Type B pancreatic cell (in vitro differentiated cells): ENCODE measurements at regions not wholly inside any gene's neighbourhood (a gene's known extent, or its start where the extent isn't known, plus 50 kb on each side); places are given as distances from the start of the nearest gene placed in this dataset.
"Not testable (repeated sequence)": the region's sequence is repeated elsewhere in the genome, so short reads cannot be mapped to it uniquely, and the experiment has no call there.

Experiments used
- DNase-seq: peaks from one replicate; pipeline ENCODE4 v3.0.0; 2021; ENCODE audit warnings: mixed read lengths; ENCODE audit not compliant: unreplicated experiment; ENCODE audit errors: extremely low spot score
- H3K27ac Mint-ChIP-seq: 2 replicates; pipeline ENCODE4 v1.8.0; 2021; ENCODE audit warnings: mild to moderate bottlenecking, mixed read lengths
- H3K27me3 Mint-ChIP-seq: 2 replicates; pipeline ENCODE4 v1.8.0; 2021; ENCODE audit warnings: mixed read lengths
- H3K36me3 Mint-ChIP-seq: 2 replicates; pipeline ENCODE4 v1.8.0; 2021; ENCODE audit warnings: mixed read lengths
- H3K4me1 Mint-ChIP-seq: one replicate; pipeline ENCODE4 v1.8.0; 2021; ENCODE audit warnings: mixed read lengths; ENCODE audit not compliant: unreplicated experiment
- H3K4me3 Mint-ChIP-seq: 2 replicates; pipeline ENCODE4 v1.8.0; 2021; ENCODE audit warnings: mild to moderate bottlenecking, mixed read lengths
- H3K9me3 Mint-ChIP-seq: 2 replicates; pipeline ENCODE4 v1.8.0; 2021; ENCODE audit warnings: mixed read lengths
- TF ChIP-seq, protein P1 (sequence below): fragments of 200-600 bp; sonication (generic); conservative IDR thresholded peaks from 2 replicates; pipeline ENCODE4 v1.5.0; 2021; ENCODE audit warnings: antibody characterized with exemption, mild to moderate bottlenecking

GRCh38 chr1:73327180-73327793, 870.7 kb downstream of the LRRIQ3 start:
- Mint-ChIP-seq H3K36me3 (no peaks in the 10 kb centered on the region), H3K27ac (no peak overlapping the region), H3K4me1 (no peaks in the 10 kb centered on the region), H3K9me3 (no peaks in the 10 kb centered on the region), H3K27me3 (no peaks in the 10 kb centered on the region), H3K4me3 (no peak overlapping the region)
- TF ChIP-seq, protein P1, sequence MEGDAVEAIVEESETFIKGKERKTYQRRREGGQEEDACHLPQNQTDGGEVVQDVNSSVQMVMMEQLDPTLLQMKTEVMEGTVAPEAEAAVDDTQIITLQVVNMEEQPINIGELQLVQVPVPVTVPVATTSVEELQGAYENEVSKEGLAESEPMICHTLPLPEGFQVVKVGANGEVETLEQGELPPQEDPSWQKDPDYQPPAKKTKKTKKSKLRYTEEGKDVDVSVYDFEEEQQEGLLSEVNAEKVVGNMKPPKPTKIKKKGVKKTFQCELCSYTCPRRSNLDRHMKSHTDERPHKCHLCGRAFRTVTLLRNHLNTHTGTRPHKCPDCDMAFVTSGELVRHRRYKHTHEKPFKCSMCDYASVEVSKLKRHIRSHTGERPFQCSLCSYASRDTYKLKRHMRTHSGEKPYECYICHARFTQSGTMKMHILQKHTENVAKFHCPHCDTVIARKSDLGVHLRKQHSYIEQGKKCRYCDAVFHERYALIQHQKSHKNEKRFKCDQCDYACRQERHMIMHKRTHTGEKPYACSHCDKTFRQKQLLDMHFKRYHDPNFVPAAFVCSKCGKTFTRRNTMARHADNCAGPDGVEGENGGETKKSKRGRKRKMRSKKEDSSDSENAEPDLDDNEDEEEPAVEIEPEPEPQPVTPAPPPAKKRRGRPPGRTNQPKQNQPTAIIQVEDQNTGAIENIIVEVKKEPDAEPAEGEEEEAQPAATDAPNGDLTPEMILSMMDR = no peak
- no peak for DNase-seq

- Mint-ChIP-seq H3K4me3 (no peak overlapping the region), H3K36me3 (no peaks in the 10 kb centered on the region), H3K9me3 (no peaks in the 10 kb centered on the region), H3K4me1 (no peaks in the 10 kb centered on the region), H3K27me3 (no peaks in the 10 kb centered on the region), H3K27ac (no peak overlapping the region)
- TF ChIP-seq, protein P1 = no peak
- DNase-seq = no peak
Observed at GRCh38 chr1:73326663-73327062, 871.3 kb downstream of the LRRIQ3 start.

GRCh38 chr1:73310797-73311381, 887.1 kb downstream of the LRRIQ3 start:
- H3K4me3 Mint-ChIP-seq = no peak overlapping the region
- no peak overlapping the region for H3K27ac Mint-ChIP-seq
- TF ChIP-seq, protein P1 = no peak
- H3K4me1 Mint-ChIP-seq = no peaks in the 10 kb centered on the region
- no peaks in the 10 kb centered on the region for H3K9me3 Mint-ChIP-seq
- H3K36me3 Mint-ChIP-seq = no peaks in the 10 kb centered on the region
- no peaks in the 10 kb centered on the region for H3K27me3 Mint-ChIP-seq
- DNase-seq = no peak

DNA sequence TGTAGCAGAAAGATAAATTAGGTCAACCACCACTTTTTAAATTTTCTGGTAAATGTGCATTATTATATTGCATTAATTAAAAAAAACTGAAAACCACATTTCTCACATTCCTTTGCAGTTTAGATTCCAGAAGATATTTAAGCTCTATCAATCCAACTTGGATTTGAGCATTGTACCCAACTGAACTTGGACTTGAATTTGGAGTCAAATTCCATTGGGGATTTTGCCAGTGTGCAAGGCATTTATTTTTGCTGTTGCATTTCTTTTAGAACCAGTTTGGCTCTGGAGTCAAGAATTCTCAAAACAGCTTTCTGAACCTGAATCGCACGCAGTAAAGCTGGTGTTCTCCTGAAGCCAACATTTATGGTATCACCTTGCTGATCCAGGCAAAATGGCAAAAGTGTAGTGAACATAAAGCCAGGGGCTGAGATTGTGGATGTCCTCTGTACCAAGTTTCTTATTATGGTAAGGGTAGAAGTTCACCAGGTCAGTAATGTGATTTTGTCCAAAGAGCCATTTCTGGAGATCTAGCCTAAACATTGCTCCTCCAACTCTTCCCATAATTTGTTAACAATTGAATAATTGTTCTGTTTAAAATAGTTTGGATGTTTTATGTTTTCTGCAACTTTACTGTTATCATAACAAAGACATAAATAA, 890.9 kb downstream of the LRRIQ3 start:
- Mint-ChIP-seq H3K9me3 (no peaks in the 10 kb centered on the region), H3K36me3 (no peaks in the 10 kb centered on the region), H3K27ac (no peak overlapping the region), H3K27me3 (no peaks in the 10 kb centered on the region), H3K4me3 (no peak overlapping the region), H3K4me1 (no peaks in the 10 kb centered on the region)
- DNase-seq = no peak
- TF ChIP-seq, protein P1 = no peak

GRCh38 chr1:73273886-73274285, 924.1 kb downstream of the LRRIQ3 start:
- Mint-ChIP-seq H3K4me3 (no peak overlapping the region), H3K4me1 (no peaks in the 10 kb centered on the region), H3K36me3 (no peaks in the 10 kb centered on the region), H3K27me3 (no peaks in the 10 kb centered on the region), H3K9me3 (peaks cover 5% of the 10 kb centered on the region), H3K27ac (no peak overlapping the region)
- TF ChIP-seq, protein P1 = no peak
- DNase-seq = no peak

DNA sequence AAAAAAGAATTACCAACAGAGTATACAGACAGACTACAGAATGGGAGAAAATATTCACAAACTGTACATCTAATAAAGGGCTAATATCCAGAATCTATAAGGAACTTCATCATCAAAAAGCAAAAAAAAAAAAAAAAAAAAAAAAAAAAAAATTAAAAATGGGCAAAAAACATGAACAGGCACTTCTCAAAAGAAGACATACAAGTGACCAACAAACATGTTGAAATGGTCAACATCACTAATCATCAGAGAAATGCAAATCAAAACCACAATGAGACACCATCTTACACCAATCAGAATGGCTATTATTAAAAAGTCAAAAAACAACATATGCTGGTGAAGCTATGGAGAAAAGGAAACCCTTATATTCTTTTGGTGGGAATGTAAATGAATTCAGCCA, 952.8 kb downstream of the LRRIQ3 start:
- not testable (repeated sequence) for H3K4me1 Mint-ChIP-seq, H3K36me3 Mint-ChIP-seq, H3K4me3 Mint-ChIP-seq, DNase-seq, H3K27me3 Mint-ChIP-seq, H3K27ac Mint-ChIP-seq
- H3K9me3 Mint-ChIP-seq = peaks cover 22% of the 10 kb centered on the region
